NT2/D1 (cell line): ENCODE measurements at regions not wholly inside any gene's neighbourhood (a gene's known extent, or its start where the extent isn't known, plus 50 kb on each side); places are given as distances from the start of the nearest gene placed in this dataset.

Experiments
- YY1 ChIP-seq: IDR thresholded peaks from 2 replicates; pipeline ENCODE4 v1.6.1; 2011; ENCODE audit not compliant: insufficient read length, insufficient read depth
- ZNF274 ChIP-seq: IDR thresholded peaks from 2 replicates; pipeline ENCODE4 v1.6.1; 2011; ENCODE audit warnings: mild to moderate bottlenecking, low read depth, low read length

- no peak for TF ChIP-seq YY1
- TF ChIP-seq ZNF274, result no peak
These were observed 1397.2 kb downstream of the LRFN5 start for GRCh38 chr14:43003845-43004244.
